ENCODE measurements at regions not wholly inside any gene's neighbourhood (a gene's known extent, or its start where the extent isn't known, plus 50 kb on each side); places are given as distances from the start of the nearest gene placed in this dataset.

GRCh38 chr1:38327559-38327973 is 281.0 kb upstream of the POU3F1 start:
- DNase-seq = no peak

- DNase-seq = no peak
Measured at GRCh38 chr1:38326856-38327255, 280.3 kb upstream of the POU3F1 start.

GRCh38 chr1:38326135-38326534 is 279.5 kb upstream of the POU3F1 start:
- DNase-seq = no peak

DNA sequence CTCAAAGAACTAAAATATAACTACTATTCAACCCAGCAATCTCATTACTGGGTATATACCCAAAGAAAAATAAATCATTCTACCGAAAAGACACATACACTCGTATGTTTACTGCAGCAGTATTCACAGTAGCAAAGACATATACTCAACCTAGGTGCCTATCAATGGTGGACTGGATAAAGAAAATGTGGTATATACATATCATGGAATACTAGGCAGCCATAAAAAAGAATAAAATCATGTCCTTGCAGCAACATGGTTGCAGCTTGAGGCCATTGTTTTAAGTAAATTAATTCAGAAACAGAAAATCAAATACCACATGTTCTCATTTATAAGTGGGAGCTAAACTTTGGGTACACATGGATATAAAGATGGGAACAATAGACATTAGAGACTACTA is 266.2 kb upstream of the POU3F1 start:
- DNase-seq = no peak

GRCh38 chr1:38310079-38310478 is 263.5 kb upstream of the POU3F1 start:
- DNase-seq = no peak

DNA sequence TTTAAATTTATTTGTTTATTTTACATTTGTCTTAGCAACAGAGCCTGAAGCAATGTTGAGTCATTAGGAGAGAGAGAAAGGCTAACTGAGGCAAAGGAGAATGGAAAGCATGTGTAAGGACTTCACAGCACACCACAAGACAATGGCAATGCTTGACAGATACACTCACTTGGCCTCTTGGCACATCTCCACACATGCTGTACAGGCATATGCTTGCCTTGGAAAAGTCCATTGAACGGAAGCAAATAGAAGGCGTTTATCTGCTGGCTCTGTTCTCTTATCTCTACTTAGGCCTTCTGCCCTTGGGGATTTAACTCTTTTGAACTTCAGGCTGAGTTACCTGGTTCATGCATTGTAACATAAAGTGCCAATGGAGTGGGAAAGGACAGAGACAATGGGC is 262.2 kb upstream of the POU3F1 start:
- no peak for DNase-seq

DNA sequence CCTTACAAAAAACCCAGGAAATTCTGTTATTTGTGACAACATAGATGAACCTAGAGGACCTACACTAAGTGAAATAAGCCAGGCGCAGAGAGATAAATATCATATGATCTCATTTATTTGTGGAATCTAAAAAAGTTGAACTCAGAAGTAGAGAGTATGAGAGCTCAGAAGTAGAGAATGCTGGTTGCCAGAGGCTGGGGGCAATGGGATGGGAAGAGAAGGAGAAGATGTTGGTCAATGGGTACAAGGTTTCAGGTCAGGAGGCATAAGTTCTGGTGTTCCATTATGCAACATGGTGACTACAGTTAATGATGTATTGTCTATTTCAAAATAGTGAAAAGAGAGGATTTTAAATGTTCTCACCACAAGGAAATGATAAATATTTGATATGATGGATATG is 259.1 kb upstream of the POU3F1 start:
- no peak for DNase-seq

DNA sequence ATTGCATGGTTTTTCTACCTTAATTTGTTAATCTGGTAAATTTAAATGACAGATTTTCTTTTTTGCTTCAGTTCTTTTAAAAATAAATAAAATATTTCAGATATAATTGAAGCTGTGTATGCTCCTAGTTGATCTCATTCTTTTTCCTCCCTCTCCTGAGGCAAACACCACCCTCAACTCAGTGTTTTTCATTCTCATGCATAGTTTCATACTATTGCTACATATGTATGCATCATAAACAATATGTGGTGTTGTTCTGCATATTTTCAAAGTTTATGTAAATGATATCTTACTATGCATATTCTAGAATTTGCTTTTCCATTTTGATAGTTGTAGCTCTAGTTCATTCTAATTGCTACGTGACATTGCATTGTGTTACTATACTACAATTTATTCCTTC is 257.2 kb upstream of the POU3F1 start:
- DNase-seq = no peak

DNA sequence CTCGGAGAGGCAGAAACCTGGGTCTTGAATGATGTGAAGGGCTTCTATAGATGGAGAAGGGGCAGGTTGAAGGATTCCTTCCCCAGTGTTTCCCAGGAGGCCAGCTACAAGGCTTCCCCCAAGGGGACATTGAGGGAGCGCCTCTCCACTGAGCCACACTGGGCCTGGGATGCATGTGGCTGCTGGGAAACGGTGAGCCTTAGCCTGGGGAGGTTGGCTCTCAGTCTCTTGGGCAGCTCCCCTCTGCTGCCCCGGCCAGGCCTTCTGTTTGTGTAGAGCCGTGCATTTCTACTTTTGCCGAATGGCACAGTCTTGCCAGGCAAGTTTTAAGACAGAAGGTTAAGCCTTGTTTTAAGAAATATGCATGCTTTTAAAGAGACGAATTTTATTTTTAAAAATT is 254.4 kb upstream of the POU3F1 start:
- DNase-seq = no peak

DNA sequence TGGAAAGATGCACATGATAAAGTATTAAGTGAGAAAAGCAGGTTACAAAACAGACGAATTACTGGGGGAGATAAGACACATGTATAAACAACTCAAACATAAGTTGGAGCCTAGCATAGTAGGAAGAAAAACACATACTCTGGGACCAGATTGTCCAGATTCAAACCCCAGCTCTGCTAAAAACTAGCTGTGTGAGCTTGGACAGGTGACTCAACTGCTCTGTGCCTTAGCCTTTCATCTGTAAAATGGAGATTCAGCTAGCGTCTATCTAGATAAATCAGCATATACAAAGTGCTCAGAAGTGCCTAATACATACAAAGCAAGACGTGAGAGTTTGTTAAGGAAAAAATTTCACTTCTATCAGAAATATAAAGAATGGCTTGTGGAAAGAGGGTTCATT is 254.0 kb upstream of the POU3F1 start:
- no peak for DNase-seq

- DNase-seq = no peak
Measured at GRCh38 chr1:38297842-38298241, 251.2 kb upstream of the POU3F1 start.

- no peak for DNase-seq
Measured at GRCh38 chr1:38297246-38297645, 250.7 kb upstream of the POU3F1 start.

GRCh38 chr1:38296047-38296446 is 249.5 kb upstream of the POU3F1 start:
- no peak for DNase-seq

GRCh38 chr1:38293567-38293966 is 247.0 kb upstream of the POU3F1 start:
- DNase-seq = no peak

DNA sequence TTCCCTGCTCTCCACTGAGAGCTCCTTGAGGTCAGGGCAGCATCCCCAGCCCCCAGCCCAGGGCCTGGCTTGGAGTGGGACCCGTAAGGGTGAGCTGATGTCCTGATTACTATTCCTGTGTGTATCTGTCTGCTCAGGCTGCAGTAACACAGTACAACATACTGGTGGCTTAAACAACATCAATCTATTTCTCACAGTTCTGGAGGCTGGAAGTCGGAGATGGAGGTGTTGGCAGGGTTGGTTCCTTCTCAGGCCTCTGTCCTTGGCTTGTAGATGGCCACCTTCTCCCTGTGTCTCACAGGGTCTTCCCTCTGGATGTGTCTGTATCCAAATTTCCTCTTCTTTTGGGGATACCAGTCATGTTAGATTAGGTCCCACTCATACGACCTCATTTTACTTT is 246.4 kb upstream of the POU3F1 start:
- DNase-seq = no peak

DNA sequence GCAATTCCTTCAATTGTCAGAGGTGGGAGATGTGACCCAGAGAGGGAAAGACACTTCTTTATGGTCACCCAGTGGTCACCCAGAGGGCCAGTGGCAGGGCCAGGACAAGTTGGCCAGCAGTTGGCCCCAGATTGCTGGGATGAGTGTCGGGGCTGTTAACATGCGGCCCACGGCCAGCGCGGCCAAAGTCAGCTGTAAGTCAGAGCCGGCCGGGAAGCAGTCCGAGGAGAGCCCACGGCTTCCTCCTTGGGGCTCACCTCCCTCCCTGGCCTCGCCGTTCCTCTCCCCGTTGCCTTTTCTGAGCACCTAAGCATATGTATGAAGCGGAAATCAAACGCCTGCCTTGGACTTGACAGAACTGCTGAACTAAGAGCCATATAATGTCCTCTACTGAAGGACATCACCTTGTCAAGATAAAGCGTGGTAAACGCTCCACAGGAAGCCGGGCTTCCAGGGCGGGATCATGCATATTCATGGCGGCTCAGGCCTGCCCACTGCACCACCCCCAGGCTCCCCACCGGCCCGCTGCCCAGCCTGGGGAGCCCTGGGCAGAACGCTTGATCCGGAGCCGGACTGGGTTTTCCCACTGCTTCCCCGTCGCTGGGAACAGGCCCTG is 245.4 kb upstream of the POU3F1 start:
- no peak for DNase-seq

- DNase-seq = no peak
Measured at GRCh38 chr1:38291336-38291735, 244.7 kb upstream of the POU3F1 start.

GRCh38 chr1:38289034-38289433 is 242.4 kb upstream of the POU3F1 start:
- DNase-seq = no peak

- no peak for DNase-seq
Measured at GRCh38 chr1:38287547-38287946, 241.0 kb upstream of the POU3F1 start.

DNA sequence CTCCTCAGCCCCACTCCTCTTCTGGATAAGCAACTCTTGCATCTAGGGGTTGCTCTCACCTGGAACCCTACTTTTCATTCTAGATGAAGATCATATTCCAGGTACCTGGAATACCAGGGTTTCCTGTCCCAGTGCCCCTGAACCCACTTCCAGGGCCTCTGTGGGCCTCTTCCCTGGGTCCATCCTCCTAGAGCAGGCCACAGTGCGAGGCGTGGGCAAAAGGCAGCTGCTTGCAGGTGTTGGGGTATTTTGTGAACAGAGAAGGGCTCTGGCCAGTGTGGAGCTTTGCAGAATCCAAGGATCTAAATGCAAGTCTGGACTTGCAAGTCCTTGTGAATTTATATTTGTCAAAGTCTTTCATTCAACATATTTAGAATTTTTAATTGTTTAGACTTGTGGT is 240.4 kb upstream of the POU3F1 start:
- DNase-seq = no peak

DNA sequence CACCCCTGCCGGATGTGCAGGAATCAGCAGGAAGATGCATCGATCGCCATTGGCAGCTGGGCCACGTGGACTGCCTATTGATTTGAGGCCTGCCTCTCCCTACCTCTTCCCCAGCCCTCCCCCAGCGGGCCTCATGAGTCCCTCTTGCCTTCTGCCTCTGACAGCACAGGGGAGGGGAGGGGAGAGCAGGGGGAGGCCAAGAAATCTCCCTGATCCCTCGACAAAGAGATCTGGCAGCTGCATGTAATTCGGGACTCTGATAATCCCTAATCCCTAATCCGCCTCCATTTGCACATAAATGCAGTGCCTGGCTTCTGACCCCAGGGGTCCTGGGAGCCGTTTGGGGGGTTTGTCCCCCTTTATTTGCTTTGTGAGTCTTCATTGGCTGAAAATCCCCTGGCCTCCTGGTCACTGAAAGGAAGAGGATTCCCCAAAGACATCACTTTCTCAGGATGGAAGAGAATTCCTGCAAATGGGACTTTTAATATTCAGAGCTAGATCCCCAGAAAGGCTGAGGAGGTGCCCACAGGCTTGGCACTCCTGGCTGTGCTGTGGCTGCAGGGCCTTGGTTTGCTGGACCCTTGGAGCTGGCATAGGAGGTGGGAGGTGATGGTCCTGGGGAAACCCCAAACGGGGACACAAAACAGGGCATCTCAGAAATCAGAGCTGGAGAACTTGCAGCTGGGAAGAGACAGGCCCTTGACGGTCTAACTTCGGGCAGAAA is 239.4 kb upstream of the POU3F1 start:
- DNase-seq = no peak

DNA sequence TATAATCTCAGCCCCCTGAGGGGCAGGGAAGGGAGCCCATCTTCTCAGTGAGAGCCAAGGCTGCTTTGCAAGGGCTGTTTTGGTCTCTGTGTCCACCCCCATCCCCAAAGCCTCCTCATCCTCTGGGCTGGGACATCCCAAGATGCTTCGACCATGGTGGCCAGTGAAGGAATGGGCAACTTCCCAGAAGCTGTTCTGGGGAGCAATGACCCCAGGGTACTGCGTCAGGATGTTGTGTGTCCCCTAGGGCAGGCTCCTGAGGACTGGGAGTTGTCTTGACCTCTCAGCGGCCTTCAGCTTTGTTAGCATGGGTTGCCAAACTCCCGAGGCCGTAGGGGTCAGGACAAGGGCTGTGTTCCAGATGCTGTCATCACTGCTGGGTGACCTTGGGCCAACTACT is 238.4 kb upstream of the POU3F1 start:
- no peak for DNase-seq

- DNase-seq = no peak
Measured at GRCh38 chr1:38283696-38284470, 237.3 kb upstream of the POU3F1 start.

DNA sequence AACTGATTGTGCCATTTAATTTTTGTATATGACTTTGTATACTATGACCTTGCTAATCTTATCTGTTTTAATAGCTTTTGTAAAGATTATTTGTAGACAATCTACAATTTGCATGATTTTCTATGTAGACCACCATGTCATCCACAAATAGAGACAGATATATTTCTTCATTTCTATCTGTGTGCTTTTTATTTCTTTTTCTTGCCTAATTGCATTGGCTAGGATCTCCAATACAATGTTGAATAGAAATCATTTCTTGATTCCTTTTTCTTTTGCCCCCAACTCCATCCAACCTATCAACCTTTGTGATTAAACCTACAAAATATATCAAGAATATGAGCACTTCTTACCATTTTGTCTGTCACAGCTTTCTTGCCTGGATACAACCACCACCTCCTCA is 232.6 kb upstream of the POU3F1 start:
- no peak for DNase-seq

Measured in activated gamma-delta T cell treated with Interleukin-2 at 50 U/mL for 16 hours (primary cell).